Mesothelial cell of epicardium (in vitro differentiated cells): ENCODE measurements at regions not wholly inside any gene's neighbourhood (a gene's known extent, or its start where the extent isn't known, plus 50 kb on each side); places are given as distances from the start of the nearest gene placed in this dataset.
"Not testable (repeated sequence)": the region's sequence is repeated elsewhere in the genome, so short reads cannot be mapped to it uniquely, and the experiment has no call there.

Experiments
- DNase-seq, 2 experiments: peaks; one replicate each; pipeline ENCODE4 v3.0.0; 2021; ENCODE audit warnings: low spot score in 2 of 2; ENCODE audit not compliant: unreplicated experiment in 2 of 2
- H3K27ac Mint-ChIP-seq: 2 replicates; pipeline ENCODE4 v1.8.0; 2021; ENCODE audit warnings: mixed read lengths
- H3K27me3 Mint-ChIP-seq: 2 replicates; pipeline ENCODE4 v1.8.0; 2021; ENCODE audit warnings: low read depth, mixed read lengths
- H3K36me3 Mint-ChIP-seq: 2 replicates; pipeline ENCODE4 v1.8.0; 2021; ENCODE audit warnings: mixed read lengths
- H3K4me1 Mint-ChIP-seq: 2 replicates; pipeline ENCODE4 v1.8.0; 2021; ENCODE audit warnings: mixed read lengths
- H3K4me3 Mint-ChIP-seq: 2 replicates; pipeline ENCODE4 v1.8.0; 2021; ENCODE audit warnings: mild to moderate bottlenecking, moderate library complexity, mixed read lengths
- H3K9me3 Mint-ChIP-seq: 2 replicates; pipeline ENCODE4 v1.8.0; 2021; ENCODE audit warnings: mixed read lengths
- TF ChIP-seq, protein P1 (sequence below): fragments of 200-600 bp; sonication (generic); IDR thresholded peaks from one replicate; pipeline ENCODE4 v1.5.0; 2021; ENCODE audit warnings: antibody characterized with exemption; ENCODE audit not compliant: unreplicated experiment

DNA sequence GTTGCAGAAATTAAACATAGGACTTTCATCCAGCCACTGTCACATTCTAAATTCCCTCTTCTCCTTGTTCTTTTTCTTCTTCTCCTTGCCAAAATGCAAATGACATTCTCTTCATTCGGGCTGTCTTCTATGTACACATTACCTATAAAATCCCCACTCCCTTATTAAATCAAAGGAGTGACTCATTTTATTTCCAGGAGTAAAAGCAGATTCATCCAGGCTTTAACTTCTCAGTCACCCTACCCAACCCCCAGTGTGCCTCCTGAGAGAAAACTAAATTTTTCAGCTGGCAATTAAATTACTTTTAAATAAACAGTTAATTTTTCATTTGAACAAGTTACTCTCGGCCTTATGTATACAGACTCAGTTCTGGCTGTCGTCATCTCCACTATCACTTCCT is 223.9 kb upstream of the SHH start:
- no peak for DNase-seq
- Mint-ChIP-seq H3K9me3 (peaks cover 12% of the 10 kb centered on the region), H3K27me3 (peaks cover 28% of the 10 kb centered on the region), H3K4me3 (no peak overlapping the region), H3K27ac (no peak overlapping the region), H3K36me3 (no peaks in the 10 kb centered on the region), H3K4me1 (no peaks in the 10 kb centered on the region)
- TF ChIP-seq, protein P1, sequence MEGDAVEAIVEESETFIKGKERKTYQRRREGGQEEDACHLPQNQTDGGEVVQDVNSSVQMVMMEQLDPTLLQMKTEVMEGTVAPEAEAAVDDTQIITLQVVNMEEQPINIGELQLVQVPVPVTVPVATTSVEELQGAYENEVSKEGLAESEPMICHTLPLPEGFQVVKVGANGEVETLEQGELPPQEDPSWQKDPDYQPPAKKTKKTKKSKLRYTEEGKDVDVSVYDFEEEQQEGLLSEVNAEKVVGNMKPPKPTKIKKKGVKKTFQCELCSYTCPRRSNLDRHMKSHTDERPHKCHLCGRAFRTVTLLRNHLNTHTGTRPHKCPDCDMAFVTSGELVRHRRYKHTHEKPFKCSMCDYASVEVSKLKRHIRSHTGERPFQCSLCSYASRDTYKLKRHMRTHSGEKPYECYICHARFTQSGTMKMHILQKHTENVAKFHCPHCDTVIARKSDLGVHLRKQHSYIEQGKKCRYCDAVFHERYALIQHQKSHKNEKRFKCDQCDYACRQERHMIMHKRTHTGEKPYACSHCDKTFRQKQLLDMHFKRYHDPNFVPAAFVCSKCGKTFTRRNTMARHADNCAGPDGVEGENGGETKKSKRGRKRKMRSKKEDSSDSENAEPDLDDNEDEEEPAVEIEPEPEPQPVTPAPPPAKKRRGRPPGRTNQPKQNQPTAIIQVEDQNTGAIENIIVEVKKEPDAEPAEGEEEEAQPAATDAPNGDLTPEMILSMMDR: no peak

DNA sequence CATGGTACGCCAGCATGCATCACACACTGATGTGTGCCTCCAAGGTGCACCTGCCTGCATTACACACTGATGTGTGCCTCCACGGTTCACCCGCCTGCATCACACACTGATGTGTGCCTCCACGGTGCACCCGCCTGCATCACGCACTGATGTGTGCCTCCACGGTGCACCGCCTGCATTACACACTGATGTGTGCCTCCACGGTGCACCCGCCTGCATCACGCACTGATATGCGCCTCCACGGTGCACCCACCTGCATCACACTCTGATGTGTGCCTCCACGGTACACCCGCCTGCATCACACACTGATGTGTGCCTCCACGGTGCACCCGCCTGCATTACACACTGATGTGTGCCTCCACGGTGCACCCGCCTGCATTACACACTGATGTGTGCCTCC is 223.1 kb upstream of the SHH start:
- Mint-ChIP-seq H3K9me3 (peaks cover 12% of the 10 kb centered on the region), H3K27me3 (peaks cover 26% of the 10 kb centered on the region)
- H3K4me1 Mint-ChIP-seq, H3K36me3 Mint-ChIP-seq, H3K27ac Mint-ChIP-seq, H3K4me3 Mint-ChIP-seq, DNase-seq: not testable (repeated sequence)

DNA sequence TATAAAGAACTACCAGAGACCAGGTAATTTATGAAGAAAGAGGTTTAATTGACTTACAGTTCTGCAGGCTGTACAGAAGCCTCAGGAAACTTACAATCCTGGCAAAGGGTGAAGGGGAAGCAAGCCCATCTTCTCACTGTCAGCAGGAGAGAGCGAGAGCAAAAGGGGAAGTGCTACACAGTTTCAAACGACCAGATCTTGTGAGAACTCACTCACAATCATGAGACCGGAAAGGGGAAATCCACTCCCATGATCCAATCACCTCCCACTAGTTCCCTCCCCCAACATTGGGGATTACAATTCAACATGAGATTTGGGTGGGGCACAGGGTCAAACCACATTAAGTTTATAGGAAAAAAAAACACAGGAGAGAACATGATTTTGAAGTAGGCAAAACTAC is 222.1 kb upstream of the SHH start:
- H3K36me3 Mint-ChIP-seq: no peaks in the 10 kb centered on the region
- peaks cover 12% of the 10 kb centered on the region for H3K9me3 Mint-ChIP-seq
- no peak for DNase-seq
- TF ChIP-seq, protein P1: no peak
- H3K4me1 Mint-ChIP-seq: peaks cover 2% of the 10 kb centered on the region
- H3K27ac Mint-ChIP-seq: no peak overlapping the region
- no peak overlapping the region for H3K4me3 Mint-ChIP-seq
- peaks cover 26% of the 10 kb centered on the region for H3K27me3 Mint-ChIP-seq

DNA sequence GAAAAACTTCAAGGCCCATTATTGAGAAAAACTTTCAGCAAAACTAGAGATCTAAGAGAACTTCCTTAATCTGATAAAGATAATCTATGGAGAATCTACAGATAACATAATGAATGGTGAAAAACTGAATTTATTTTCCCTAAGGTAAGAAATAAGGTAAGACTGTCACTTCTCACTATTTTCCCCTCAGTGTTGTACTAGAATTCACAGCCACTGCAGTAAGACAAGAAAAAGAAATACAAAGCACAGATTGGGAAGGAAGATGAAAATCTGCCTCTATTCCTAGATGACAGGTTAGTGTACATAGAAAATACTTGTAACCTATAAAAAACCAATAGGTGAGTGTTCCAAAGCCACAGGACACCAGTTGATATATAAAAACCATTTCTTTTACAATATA is 220.7 kb upstream of the SHH start:
- H3K4me3 Mint-ChIP-seq: no peak overlapping the region
- H3K27ac Mint-ChIP-seq: no peak overlapping the region
- no peaks in the 10 kb centered on the region for H3K36me3 Mint-ChIP-seq
- H3K4me1 Mint-ChIP-seq: peaks cover 7% of the 10 kb centered on the region
- peaks cover 12% of the 10 kb centered on the region for H3K9me3 Mint-ChIP-seq
- H3K27me3 Mint-ChIP-seq: peaks cover 25% of the 10 kb centered on the region
- no peak for DNase-seq
- TF ChIP-seq, protein P1: no peak

DNA sequence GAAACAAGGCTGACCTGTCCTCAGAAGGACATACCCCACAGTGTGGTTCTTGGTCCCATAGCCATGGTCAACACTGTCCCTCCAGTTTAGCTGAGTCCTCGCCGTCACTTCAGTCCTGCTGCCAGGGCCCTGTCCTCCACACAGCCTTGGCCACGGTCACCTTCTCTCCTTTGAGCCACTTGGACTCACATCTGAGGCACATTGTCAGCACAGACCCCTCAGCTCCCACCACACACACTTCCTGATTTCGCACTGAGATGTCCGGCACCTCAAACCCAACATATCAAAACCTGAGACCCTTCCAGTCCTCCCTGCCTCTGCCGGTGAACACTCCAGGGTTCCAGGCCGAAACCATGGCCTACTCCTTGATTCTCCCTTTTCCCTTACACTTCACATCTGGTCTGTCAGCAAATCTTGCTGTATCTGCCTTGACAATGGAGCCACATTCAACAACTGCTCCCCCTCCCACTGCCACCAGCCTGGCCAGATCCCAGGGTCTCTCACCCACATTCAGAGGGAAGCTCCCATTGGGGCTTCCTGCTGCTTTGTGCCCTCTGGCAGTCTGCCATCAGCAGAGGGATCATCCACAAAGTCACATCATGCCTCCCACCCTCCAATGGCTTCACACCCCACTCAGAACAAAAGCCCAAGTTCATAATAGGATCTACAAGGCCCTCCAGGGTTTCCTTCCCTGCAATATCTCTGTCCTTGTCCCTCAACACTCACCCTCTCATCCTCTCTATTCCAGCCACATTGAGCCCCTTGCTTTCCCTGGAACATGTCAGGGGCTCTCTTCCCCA is 219.6 kb upstream of the SHH start:
- Mint-ChIP-seq H3K36me3 (no peaks in the 10 kb centered on the region), H3K27ac (no peak overlapping the region), H3K9me3 (peaks cover 12% of the 10 kb centered on the region), H3K4me3 (no peak overlapping the region), H3K4me1 (peaks cover 14% of the 10 kb centered on the region), H3K27me3 (peaks cover 24% of the 10 kb centered on the region)
- TF ChIP-seq, protein P1: no peak
- no peak for DNase-seq

DNA sequence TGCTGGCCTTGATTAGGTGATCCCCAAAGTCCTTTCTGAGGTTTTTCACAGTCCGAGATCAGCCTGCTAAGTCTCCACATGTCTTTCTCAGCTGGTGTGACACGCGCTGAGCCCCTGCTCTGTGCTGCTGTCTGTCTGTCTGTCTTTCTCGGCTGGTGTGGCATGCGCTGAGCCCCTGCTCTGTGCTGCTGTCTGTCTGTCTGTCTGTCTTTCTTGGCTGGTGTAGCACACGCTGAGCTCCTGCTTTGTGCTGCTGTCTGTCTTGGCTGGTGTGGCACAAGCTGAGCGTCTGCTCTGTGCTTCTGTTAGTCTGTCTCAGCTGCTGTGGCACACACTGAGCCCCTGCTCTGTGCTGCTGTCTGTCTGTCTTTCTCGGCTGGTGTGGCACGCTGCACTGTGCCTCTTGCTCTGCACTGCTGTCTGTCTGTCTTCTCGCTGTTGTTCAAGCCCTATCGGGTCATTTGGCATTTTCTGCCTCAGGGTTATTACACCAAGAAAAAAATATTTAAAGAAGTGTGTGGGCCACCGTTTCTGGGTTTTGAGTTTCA is 217.3 kb upstream of the SHH start:
- Mint-ChIP-seq H3K9me3 (peaks cover 12% of the 10 kb centered on the region), H3K27ac (no peak overlapping the region), H3K27me3 (peaks cover 29% of the 10 kb centered on the region), H3K4me1 (peaks cover 14% of the 10 kb centered on the region), H3K36me3 (no peaks in the 10 kb centered on the region), H3K4me3 (no peak overlapping the region)
- no peak for DNase-seq
- TF ChIP-seq, protein P1: no peak
